ENCODE measurements at regions not wholly inside any gene's neighbourhood (a gene's known extent, or its start where the extent isn't known, plus 50 kb on each side); places are given as distances from the start of the nearest gene placed in this dataset.
"Not testable (repeated sequence)": the region's sequence is repeated elsewhere in the genome, so short reads cannot be mapped to it uniquely, and the experiment has no call there.

DNA sequence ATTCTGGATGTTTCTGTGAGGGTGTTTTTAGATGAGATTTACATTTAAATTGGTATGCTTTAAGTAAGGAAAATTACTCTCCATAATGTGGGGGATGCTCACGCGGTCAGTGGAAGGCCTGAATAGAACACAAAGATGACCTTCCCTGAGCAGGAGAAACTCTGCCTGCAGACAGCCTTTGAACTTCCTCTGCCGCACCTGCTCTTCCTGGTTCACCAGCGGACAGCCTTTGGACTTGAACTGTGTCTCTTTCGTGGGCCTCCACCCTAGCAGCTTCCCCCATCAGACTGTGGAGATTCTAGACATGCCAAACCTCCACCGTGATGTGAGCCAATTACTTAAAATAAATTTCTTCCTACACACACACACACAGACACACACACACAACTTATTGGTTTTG, 210.7 kb downstream of the EFCAB11 start:
- DNase-seq: no peak

DNA sequence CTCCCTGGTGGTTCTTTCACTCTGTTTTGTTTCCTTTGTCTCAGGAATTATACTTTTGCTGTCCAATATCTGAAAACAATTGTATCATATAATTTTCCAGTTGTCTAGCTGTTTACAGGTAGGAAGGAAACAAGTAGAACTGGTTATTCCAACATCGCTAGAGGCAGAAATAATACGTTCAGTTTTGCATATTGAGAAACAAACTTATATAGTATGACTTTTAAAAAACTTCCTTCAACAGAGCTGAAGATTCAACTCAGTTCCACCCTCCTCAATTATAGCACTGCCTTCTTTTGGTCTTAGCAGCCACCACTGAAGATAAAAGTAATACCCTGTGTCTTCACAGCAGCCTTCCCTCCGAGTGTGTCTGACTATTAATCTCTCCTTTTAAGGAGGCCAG, 214.3 kb downstream of the EFCAB11 start:
- DNase-seq: no peak

DNA sequence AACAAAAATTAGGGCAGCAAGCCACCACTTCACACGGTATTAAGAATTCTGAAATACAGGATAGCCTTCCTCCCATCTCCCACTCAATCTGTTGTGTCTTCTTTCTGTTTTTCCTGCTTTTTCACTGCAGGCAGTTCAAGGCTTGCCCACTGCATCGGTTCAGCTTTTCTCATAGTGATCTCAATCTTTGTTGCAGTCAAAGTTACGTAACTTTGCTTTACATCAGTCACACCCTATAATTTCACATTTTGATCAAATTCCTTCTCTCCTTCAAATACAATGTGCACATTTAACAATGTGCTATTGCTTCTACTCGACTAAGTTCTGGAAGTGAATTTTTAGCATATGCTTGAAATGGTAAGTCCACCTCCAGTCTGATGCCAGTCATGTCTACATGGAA, 217.6 kb downstream of the EFCAB11 start:
- DNase-seq: no peak

DNA sequence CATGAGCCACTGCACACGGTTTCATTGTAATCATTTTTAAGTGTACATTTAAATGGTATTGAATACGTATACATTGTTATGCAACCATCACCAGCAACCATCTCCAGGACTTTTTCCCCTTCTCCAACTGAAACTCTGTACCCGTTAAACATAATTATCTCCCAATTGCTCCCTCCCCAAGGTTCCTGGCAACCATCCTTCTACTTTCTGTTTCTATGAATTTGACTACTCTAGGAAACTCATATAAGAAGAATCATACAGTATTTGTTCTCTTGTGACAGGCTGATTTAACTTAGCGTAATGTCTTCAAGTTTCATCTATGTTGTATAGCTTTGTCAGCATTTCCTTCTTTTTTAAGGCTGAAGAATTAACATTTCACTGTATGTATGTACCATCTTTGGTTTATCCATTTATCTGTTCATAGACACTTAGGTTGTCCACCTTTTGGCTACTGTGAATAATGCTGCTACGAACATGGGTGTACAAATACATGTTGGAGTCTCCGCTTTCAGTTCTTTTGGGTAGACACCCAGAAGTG, 223.1 kb downstream of the EFCAB11 start:
- DNase-seq: no peak

DNA sequence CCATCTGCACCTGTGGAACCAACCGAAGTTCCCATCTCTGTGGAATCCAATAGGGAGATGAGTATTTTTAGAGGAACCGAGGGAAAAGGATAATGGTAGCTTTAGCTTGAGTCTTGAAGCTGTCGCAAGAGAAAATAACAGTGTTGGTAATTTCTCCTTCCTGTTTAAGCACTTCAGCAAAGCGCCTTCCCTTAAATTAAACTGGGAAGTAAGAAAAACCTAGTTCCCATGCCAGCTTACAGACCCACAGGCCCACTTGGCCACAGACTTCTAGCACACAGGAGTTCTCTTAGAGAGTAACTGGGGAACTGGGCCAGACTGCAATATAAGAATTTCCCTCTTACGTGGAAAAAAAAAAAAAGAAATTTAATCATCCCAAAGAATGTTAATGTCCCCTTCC, 223.8 kb downstream of the EFCAB11 start:
- peak; percentile 25 for DNase-seq

DNA sequence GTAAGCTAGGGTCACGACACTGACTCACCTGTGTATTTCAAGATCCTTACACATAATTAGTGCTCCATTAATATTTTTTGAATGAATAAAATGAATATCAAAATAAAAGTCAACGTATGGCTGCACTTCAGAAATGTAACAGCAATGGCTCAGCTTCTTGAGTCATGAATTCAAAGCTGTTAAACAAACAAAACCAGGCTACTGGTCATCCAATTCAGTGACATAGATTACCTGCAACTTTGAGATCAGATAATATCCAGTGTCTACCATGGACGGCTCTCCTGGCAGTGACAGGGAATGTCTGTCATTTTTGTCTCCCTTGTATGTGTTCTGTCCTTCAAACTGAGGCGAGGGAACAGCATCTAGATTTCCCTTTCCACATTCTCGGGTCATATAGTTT, 225.6 kb downstream of the EFCAB11 start:
- DNase-seq: no peak

DNA sequence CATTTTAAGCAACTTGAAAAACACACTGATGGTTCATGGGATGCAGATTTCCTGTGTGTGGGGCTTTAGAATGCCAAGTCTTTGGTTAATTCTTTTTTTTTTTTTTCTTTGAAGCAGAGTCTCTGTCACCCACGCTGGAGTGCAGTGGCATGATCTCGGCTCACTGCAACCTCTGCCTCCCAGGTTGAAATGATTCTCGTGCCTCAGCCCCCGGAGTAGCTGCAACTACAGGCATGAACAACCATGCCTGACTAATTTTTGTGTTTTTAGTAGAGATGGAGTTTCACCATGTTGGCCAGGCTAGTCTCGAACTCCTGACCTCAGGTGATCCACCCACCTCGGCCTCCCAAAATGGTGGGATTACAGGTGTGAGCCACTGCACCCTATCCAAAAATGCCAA, 228.3 kb downstream of the EFCAB11 start:
- not testable (repeated sequence) for DNase-seq

DNA sequence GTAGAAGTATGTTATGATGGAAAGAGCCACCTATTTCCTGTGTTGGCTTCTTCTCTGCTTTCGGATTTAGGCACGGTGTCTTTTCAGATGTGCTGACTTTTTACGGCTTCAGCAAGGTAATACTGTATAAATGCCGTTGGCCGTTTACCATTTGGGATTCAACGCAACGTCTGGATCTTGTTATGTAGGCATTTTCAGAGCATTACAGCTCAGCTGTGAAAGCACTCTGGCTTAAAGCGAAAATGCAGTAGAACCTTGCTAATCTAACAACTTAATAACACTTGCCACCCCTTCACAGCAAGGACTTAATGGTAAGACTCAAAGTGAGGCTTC, 229.9 kb downstream of the EFCAB11 start:
- no peak for DNase-seq

DNA sequence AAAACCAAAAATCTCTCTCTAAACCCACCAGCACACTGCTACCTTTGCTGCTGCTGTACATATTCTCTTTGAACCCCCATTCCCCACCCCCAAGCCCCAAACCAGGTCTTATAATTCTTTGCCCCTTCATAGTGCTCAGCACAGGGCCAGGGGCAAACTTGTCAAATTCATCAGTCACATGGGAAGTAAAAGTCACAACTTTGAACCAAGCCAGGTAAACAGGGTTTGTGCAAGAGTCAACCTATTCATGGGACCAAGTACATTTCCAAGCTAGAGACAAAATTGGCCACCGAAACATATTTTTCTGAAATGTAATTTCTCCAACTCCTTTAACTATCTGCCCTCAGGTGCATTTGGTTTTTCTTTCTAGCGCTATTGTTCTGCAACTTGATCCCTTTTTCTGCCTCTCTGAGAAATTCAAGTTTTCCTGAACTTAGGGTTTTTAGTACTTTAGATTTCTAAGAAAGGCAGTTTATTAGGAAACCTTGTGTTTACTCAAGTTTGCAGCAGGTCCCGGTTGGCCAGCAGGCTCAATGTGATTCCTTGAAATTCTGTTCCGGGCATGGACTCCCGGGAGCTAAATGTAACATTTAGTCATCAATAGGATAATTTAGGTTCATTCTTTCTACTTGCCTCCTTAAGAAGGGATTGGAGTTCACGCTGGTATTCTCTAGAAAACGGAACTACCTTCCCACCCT, 230.5 kb downstream of the EFCAB11 start:
- DNase-seq: no peak

DNA sequence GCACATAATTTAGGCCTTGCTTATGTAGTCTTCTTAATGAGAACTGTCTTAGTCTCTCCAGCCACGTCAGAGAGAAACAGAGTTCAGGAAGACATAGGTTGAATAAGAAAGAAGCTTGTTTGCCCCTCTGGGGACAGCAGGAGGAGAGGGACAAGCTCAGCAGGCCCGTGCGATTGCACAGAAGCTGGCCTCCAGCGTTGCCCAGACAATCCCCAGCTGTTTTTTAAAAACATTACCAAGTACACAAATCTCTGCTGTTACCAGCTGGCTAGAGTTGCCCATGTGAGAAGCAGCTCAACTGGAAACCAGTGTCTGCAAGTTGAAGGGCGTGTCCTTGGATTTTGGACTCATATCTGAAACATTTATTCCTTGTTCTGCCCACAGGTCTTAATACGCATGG, 232.6 kb downstream of the EFCAB11 start:
- DNase-seq: peak; percentile 27

DNA sequence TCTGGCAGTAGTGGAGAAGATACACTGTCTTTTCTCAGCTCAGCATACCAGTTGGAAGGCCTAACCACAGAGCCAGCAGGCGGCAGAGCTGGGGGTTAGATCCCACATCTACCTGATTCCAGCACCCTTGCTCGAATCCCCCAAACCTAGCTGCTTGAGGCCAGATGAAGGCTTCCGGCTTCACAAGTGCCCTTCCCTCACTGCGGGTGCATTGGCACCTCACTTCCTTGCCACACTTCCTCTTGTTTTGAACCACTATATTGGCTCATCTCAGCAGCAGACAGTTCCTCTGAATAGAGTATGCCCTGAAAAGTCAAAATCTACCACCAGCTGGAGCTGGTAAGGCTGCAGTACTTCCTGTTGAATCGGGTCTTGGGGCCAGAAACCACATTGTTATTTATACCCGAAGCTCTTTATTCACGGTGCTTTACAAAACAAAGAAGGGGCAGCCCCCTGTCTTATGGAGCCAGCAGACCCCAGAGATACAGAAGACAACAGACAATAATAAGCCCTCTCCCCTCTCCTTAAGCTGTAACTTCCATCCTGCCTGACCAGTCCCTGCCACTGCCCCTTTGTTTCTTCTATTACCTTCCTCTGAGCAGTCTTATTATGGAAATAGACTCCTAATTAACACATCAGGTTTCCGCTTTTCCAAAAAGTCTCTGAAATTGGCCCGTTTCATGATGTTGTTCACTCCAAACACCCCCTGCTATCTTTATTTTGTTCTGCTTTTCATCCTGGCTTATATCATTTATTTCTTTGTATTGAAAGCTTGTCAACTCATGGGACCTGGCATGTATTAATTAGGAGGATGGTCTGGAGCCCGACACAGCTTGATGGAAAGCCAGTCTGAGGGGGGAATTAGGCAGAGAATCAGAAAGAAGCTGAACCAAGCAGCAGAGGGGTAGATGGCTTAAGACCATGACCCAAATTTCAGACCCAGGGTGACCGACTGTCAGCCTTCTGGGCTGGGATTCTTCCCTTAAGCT, 233.5 kb downstream of the EFCAB11 start:
- peak; percentile 85 for DNase-seq

DNA sequence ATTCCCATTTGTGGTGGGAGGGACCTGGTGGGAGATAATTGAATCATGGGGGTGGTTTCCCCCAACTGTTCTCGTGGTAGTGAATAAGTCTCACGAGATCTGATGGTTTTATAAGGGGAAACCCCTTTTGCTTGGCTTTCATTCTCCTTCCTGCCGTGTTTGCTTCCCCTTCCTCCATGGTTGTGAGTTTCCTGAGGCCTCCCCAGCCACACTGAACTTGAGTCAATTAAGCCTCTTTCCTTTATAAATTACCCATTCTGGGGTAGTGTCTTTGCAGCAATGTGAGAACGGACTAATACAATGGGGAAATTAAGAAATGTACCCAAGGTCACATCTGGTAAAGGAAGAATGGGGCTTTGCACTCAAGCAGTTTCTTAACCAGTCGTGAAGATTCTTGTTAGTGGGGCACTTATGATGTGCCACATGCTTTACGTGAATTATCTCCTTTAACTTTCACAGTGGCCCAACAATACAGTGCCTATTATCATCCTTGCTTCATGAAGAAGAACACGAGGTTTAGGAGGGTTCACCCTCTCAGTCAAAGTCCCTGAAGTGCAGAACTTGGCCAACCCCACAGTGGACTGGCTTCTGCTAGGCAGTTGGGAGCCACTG, 234.3 kb downstream of the EFCAB11 start:
- DNase-seq: peak; percentile 32

DNA sequence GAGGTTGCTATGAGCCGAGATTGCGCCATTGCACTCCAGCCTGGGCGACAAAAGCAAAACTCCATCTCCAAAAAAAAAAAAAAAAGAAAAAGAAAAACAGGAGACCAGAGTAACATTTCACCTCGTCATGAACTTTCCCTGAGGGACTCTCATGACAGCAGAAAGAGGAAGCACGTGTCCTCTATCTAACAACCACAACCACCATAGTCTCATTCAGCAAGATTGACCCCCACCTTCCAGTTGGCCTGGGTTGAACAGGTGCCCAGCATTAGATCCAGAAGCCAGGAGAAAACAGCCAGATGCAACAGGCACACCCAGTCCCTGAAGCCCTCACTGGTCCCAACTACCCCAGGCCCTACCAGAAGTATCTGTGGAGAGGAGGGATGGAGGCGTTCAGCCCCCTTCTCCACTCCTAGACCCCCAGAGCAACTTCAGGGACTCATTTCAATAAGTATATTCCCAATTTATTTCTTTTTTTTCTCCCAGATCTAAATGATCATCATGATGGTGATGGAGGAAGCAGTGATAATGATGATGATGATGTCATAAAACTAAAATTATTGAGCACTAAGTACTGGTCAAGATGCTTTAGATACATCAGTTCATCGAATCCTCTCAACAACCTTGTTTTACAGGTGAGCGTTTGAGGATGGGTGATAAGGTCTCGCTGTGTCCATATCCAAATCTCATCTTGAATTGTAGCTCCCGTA, 235.0 kb downstream of the EFCAB11 start:
- DNase-seq: peak; percentile 18

DNA sequence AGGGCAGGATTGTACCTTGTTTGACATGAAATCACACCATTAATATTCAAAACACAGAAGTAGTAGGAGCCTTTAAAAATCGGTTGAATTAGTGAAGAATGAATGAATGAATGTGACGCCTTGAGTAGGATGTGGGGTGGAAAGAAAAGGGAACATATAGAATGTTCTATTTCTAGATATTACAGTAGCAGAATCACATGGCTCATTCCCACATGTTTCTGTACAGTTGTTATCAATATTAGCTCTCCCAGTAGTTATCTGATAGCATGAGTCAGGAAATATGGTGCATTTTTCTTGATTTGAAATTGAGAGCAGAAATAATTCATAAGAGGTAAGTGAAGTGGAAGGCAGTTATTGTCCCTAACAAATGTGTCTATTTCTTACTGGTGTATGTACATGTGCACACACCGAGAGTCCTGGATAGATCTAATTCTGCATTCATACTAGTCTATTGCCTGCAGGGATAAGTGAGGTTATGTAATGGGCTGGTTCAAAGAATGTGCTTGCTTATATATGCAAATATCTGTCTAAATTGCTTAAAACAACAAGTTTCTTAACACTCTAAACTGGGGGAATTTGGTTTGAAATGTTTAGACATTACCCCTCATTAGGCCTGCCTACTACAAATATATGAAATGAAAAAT, 245.4 kb downstream of the EFCAB11 start:
- no peak for DNase-seq

DNA sequence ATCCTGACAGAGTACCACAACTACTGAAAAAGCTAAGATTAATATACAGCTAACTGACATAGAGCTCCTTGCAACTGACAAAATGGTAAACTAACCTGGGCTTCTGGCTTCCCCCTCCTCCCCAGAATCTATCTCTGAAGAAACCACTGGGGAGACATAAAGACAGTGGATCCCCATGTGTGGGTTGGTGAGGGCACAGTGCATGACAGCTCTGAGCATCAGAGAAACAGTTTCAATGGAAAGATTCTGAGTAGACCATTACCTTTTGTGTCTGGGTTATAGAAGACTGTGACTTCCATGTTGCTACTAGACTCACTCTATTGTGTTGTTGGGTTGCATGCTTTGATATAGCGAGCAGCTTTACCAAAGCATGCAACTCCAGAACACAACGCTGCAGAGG, 247.4 kb downstream of the EFCAB11 start:
- no peak for DNase-seq

DNA sequence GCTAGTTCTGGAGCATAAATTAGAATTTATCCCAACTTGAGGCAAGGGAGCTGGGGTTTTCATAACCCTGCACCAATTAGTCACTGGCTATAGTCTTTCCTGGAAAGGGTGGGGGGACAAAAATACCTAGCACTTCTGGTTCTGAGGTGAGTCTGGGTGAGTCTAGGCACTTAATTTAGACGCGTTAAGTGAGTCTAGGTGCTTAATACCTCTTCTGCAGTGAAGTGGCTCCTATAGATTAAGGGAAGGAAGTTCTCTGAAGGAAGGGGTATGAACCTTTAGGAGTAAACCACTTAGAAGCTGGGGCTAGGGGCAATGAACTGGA, 251.7 kb downstream of the EFCAB11 start:
- DNase-seq: no peak

DNA sequence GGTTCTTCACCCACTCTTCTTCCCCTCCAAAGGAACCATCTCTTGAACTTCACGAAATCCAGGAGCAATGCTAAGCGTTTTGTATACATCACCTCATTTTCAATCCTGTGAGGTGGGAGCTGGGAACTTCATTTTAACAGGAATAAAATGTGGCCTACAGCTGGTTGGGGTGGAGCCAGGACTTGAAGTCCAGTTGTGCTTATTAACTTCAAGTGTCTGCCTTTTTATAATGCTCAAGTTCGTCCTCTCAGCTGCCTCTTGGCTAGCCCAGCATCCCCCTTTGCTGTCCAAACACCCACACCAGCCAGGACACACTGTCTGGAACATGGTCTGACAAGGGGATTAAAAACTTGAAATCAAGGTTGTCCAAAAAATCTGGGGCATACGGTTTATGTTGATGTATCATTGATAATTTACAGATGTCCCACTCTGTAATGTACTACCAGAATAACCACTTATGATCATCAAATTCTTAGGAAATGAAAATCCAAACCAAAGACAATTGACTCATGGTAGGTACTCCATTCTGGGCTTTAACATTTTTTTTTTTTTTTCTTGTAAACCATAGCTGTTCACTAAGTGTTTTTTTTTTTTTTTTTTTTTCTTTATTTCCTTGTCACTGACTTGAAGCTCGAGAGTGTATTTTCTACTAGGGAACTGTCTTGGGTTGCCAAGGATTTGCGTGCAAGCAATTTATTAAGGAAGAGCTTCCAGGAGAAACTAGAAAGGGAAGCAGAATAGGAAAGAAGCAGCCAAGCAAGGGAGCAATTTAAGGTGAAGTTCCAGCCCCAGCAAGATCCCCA, 252.3 kb downstream of the EFCAB11 start:
- DNase-seq: no peak

DNA sequence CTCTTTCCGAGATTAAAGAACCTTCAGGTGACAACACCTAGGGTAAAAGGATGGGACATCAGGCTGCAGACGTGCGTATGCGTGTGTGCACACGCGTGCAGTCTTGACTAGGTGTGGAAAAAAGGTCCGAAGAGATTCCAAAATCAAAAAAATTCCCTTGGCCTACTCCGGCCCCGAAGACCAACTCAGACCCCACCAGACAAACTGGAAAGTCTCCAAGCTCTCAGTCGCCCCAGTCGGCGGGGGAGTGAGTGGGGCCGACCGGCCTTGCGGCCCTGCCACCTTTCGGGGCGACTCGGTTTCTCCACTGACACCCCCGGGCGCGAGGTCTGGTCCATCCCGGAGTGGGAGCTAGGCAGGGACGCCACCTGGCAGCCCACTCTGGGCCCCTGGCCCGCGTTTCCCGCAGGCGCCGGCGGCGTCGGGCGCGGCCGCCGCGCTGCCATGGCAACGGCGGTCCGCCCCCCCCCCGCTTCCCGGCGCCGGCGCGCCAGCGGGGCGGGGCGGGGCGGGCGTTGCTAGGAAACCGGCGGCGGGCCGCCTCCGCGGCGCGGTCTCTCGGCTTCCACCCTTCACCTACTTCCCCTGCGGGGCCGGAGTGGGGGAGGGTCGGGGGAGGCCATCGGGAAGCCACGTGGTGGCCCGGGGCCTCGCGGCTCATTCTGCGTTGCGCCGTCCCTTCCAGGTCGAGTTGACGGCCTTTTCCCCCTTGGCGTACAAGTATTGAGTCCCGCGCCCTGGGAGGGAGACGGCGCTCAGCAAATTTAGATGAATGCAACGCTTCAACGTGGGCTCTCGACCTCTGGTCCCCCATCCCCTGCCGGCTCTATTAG, 253.1 kb downstream of the EFCAB11 start:
- DNase-seq: peak; percentile 83

DNA sequence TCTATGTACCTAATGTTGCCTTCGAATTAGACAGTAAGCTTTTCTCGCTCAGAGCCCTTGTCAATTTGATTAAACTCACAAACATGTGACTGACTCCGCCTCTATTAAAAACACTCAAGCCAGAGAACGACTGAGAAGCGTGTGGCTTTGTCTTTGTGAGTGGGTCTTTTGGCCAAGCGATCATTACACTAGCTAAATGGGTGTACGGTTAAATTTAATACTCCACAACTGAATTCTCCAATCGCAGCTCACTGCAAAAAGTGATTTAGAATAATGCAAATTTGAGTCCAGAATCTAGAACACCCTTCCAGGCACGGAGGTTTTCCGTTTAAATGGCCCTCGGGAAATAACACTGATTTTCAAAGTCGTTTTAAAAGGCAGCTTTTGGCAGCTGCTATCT, 253.7 kb downstream of the EFCAB11 start:
- no peak for DNase-seq

DNA sequence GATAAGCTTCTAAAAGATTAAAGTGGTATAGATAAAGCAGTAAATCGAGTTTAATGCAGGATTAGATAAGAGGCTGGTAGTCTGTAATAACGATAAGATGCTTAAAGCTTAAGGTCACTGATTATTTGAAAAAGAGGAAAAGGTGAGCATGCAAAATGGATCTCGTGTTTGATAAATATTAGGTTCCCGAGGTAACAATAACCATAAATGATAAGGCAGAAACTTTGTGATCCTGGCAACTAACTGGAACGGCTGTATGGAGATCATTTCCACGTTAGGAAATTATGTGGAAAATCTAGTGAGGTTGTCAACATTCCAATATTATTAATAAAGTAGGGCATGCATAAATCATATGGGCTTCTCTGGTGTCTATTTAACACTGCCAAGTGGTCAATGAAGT, 255.5 kb downstream of the EFCAB11 start:
- no peak for DNase-seq

All from CD4-positive, alpha-beta T cell treated with Interferon gamma for 1 hour (primary cell).